ENCODE measurements at regions not wholly inside any gene's neighbourhood (a gene's known extent, or its start where the extent isn't known, plus 50 kb on each side); places are given as distances from the start of the nearest gene placed in this dataset.

GRCh38 chr11:21944577-21944976, 248.3 kb upstream of the ANO5 start:
- TF ChIP-seq POLR2A (IDR thresholded peaks at IDR 0.05) (no peak), CTCF (IDR thresholded peaks at IDR 0.05) (no peak), EP300 (IDR thresholded peaks at IDR 0.05) (no peak)

All from tibial nerve (tissue), 4 donors.